Choroid plexus epithelial cell (primary cell): ENCODE measurements at regions not wholly inside any gene's neighbourhood (a gene's known extent, or its start where the extent isn't known, plus 50 kb on each side); places are given as distances from the start of the nearest gene placed in this dataset.

Experiments
- DNase-seq: peaks from one replicate; pipeline ENCODE4 v3.0.0-alpha.2; 2010; ENCODE audit warnings: low read depth
- H3K4me3 ChIP-seq: 2 replicates; pipeline ENCODE4 v1.5.1; 2011; ENCODE audit warnings: low read depth, mild to moderate bottlenecking, control low read depth, low read length, moderate library complexity
- CTCF ChIP-seq: conservative IDR thresholded peaks from 2 replicates; pipeline ENCODE4 v1.5.1; 2011; ENCODE audit warnings: low read depth, mild to moderate bottlenecking, control low read depth, inconsistent platforms, low read length, moderate library complexity

DNA sequence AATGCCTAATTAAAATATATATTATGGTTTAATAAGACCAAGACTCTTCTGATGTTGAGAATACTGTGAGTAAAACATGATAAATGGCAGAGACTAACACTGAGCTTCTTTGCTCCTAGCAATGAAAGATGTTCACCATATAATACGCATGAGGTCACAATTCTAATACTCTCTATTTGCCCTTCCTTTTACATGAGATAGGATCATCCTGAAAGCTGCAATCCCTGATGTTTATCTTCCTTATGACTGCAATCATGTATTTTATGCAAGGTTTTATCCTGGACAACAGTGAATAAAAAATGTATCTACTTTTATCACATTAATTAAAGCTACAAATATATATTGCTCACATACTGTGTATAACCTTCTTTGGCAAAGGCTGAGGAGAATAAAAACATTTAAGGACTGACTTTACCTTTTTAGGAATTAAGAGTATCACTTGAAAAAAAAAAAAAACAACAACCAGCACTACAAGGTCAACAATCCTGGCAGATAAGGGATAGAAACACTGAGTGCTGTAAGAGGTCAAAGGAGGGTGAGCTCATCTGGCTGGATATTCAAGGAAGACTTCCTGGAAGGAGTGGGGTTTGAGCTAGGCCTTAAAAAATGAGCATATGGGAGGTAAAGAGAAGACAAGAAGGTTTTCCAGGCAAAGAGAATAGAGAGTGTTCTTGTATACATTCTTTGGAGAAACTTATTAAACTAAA, 99.9 kb downstream of the AREG start:
- DNase-seq: no peak
- no peak for TF ChIP-seq CTCF
- no peak overlapping the region for H3K4me3 ChIP-seq

DNA sequence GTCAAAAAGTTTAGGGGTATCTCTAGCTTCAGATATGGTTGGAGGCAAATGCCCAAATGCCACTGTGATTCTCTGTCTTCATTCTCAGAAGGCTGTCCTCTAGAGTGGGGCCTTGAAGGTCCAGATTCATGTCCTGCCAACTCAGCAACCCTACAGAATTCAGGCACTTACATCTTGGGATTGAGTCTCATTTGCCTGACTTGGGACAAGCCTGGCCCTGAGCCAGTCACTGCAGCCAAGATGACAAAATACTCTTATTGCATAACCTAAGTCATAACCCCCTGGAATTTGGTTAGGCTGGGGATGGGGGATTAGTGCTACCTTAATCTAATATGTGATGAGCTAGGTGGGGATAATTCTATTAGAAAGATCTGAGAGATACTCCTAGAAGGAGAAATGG, 100.5 kb downstream of the AREG start:
- DNase-seq: peak; percentile 53
- no peak overlapping the region for H3K4me3 ChIP-seq
- no peak for TF ChIP-seq CTCF

- TF ChIP-seq CTCF: no peak
- H3K4me3 ChIP-seq: no peak overlapping the region
- DNase-seq: peak; percentile 81
Observed at GRCh38 chr4:74546057-74546456, 101.1 kb downstream of the AREG start.

GRCh38 chr4:74547042-74547441, 102.1 kb downstream of the AREG start:
- H3K4me3 ChIP-seq: no peak overlapping the region
- TF ChIP-seq CTCF: no peak
- no peak for DNase-seq

DNA sequence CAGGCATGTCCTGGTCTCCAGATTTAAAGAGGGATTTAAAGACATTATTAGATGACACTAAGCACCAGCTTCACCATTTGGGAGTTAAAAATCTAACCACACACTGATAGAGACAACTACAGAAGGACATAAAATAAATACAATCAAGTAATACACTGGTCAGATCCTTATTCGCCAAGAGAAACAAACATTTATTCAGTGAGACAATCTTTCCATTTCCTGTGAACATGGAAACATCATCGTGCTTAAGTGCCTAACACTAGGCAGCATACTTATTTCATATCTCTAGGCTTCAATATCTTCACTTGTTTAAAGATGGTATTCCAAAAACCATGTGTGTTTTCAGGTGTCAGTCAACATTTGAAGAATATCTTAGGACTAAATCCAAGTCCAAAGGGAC, 103.6 kb downstream of the AREG start:
- no peak overlapping the region for H3K4me3 ChIP-seq
- TF ChIP-seq CTCF: no peak
- DNase-seq: no peak

GRCh38 chr4:74549936-74550335, 105.0 kb downstream of the AREG start:
- no peak overlapping the region for H3K4me3 ChIP-seq
- peak; percentile 44 for DNase-seq
- TF ChIP-seq CTCF: no peak

DNA sequence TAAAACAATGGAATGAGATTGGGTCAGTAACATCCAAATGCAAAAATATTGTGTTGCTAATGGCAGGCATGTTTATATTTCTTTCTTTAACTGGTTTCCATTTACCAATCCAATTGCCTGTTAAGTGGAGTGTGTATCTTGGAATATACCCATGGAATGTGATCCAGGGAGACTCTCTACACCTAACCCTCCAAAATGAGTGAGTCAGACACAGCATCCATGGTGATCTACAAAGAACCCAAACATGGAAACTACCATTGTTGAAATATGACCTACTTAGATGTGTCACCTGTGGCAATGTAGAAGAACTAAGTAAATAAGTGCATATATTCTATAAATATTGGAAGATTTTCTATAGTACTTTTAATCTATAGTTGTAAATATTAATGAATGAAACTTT, 110.3 kb downstream of the AREG start:
- no peak for TF ChIP-seq CTCF
- H3K4me3 ChIP-seq: no peak overlapping the region
- DNase-seq: peak; percentile 43
